ENCODE measurements at regions not wholly inside any gene's neighbourhood (a gene's known extent, or its start where the extent isn't known, plus 50 kb on each side); places are given as distances from the start of the nearest gene placed in this dataset.

DNA sequence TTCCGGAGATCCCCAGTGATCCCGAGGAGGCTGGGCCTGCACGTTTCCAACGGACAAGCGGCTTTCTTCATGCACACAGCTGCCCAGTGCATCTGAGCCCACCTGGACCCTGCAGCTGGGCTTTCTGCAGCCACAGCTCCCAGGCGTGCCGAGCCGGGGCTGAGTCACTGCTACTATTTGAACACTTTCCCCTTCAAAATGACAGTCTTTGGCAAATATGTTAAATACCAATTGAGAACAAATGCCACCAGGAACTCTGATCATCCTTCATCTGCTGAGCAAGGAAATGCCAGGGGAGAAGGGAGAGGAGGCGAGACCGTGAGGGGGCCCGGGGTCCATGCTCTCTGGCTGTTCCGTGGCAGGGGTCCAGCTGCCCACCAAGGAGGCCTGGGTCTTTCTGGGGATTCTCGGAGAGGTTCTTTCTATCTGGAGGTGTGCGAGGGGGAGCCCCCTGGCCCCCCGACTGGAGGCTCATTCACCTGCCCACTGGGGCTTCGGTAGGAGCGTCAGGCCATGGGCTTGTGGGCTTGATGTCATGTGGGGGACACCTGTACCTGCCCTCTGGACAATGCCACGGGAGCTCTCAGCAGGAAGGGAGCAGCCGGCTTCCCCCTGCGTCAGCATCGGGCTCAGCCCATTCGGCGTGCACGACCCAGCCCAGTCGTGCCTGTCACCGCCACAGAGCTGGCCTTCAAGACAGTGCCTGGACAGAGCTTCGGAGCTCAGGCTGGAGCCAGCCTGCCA lies 159.6 kb downstream of the CTTN start:
- TF ChIP-seq, protein P1, sequence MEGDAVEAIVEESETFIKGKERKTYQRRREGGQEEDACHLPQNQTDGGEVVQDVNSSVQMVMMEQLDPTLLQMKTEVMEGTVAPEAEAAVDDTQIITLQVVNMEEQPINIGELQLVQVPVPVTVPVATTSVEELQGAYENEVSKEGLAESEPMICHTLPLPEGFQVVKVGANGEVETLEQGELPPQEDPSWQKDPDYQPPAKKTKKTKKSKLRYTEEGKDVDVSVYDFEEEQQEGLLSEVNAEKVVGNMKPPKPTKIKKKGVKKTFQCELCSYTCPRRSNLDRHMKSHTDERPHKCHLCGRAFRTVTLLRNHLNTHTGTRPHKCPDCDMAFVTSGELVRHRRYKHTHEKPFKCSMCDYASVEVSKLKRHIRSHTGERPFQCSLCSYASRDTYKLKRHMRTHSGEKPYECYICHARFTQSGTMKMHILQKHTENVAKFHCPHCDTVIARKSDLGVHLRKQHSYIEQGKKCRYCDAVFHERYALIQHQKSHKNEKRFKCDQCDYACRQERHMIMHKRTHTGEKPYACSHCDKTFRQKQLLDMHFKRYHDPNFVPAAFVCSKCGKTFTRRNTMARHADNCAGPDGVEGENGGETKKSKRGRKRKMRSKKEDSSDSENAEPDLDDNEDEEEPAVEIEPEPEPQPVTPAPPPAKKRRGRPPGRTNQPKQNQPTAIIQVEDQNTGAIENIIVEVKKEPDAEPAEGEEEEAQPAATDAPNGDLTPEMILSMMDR (IDR thresholded peaks at IDR 0.05; ENCODE audit: low read depth, low read length, missing input control), result no peak
- TF ChIP-seq YY1 (IDR thresholded peaks at IDR 0.05) (no peak), JUND (IDR thresholded peaks at IDR 0.05) (no peak), HNF4G (IDR thresholded peaks at IDR 0.05) (no peak), TAF1 (conservative IDR thresholded peaks at IDR 0.05) (no peak), HNF4A (conservative IDR thresholded peaks at IDR 0.05) (no peak)
- TF ChIP-seq, protein P2, sequence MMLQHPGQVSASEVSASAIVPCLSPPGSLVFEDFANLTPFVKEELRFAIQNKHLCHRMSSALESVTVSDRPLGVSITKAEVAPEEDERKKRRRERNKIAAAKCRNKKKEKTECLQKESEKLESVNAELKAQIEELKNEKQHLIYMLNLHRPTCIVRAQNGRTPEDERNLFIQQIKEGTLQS (IDR thresholded peaks at IDR 0.05), result no peak
- TF ChIP-seq, protein P3, sequence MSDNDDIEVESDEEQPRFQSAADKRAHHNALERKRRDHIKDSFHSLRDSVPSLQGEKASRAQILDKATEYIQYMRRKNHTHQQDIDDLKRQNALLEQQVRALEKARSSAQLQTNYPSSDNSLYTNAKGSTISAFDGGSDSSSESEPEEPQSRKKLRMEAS (IDR thresholded peaks at IDR 0.05), result no peak
- TF ChIP-seq, protein P4, sequence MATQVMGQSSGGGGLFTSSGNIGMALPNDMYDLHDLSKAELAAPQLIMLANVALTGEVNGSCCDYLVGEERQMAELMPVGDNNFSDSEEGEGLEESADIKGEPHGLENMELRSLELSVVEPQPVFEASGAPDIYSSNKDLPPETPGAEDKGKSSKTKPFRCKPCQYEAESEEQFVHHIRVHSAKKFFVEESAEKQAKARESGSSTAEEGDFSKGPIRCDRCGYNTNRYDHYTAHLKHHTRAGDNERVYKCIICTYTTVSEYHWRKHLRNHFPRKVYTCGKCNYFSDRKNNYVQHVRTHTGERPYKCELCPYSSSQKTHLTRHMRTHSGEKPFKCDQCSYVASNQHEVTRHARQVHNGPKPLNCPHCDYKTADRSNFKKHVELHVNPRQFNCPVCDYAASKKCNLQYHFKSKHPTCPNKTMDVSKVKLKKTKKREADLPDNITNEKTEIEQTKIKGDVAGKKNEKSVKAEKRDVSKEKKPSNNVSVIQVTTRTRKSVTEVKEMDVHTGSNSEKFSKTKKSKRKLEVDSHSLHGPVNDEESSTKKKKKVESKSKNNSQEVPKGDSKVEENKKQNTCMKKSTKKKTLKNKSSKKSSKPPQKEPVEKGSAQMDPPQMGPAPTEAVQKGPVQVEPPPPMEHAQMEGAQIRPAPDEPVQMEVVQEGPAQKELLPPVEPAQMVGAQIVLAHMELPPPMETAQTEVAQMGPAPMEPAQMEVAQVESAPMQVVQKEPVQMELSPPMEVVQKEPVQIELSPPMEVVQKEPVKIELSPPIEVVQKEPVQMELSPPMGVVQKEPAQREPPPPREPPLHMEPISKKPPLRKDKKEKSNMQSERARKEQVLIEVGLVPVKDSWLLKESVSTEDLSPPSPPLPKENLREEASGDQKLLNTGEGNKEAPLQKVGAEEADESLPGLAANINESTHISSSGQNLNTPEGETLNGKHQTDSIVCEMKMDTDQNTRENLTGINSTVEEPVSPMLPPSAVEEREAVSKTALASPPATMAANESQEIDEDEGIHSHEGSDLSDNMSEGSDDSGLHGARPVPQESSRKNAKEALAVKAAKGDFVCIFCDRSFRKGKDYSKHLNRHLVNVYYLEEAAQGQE (IDR thresholded peaks at IDR 0.05), result no peak

Data from liver (tissue), 3 donors.